Breast epithelium (tissue), 3 donors: ENCODE measurements at regions not wholly inside any gene's neighbourhood (a gene's known extent, or its start where the extent isn't known, plus 50 kb on each side); places are given as distances from the start of the nearest gene placed in this dataset.

Experiments
- POLR2A ChIP-seq: fragments of 450-650 bp; IDR thresholded peaks from one replicate; pipeline ENCODE4 v1.6.1; 2016; ENCODE audit warnings: antibody characterized with exemption, mild to moderate bottlenecking, moderate library complexity
- TF ChIP-seq, protein P1 (sequence below), 3 donors: fragments of 450-650 bp; IDR thresholded peaks; one replicate each; pipeline ENCODE4 v1.5.1; 2016 to 2017; ENCODE audit warnings: antibody characterized with exemption in 3 of 3, mild to moderate bottlenecking in 3 of 3, moderate library complexity in 3 of 3

DNA sequence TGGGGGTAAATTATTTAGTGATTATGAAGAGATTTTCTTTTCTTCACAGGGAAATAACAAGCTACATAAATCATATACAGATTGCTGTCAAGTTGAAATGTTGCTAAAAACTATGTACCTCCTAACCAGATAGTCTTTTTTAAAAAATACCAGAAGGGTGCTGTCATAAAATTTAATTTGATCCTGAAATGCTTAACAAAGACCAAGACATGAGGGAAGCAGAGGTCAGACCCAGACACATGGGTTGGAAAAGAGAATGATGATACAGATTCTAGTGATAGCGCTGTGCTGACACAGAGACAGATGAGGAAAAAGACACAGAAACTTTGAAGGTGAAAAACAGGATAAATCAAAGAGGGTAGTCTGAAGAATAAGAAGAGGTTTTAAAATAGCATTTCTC is 573.1 kb downstream of the HACE1 start:
- no peak for TF ChIP-seq POLR2A
- TF ChIP-seq, protein P1, sequence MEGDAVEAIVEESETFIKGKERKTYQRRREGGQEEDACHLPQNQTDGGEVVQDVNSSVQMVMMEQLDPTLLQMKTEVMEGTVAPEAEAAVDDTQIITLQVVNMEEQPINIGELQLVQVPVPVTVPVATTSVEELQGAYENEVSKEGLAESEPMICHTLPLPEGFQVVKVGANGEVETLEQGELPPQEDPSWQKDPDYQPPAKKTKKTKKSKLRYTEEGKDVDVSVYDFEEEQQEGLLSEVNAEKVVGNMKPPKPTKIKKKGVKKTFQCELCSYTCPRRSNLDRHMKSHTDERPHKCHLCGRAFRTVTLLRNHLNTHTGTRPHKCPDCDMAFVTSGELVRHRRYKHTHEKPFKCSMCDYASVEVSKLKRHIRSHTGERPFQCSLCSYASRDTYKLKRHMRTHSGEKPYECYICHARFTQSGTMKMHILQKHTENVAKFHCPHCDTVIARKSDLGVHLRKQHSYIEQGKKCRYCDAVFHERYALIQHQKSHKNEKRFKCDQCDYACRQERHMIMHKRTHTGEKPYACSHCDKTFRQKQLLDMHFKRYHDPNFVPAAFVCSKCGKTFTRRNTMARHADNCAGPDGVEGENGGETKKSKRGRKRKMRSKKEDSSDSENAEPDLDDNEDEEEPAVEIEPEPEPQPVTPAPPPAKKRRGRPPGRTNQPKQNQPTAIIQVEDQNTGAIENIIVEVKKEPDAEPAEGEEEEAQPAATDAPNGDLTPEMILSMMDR (IDR thresholded peaks at IDR 0.05): no peak
